Neutrophil (primary cell): ENCODE measurements at regions not wholly inside any gene's neighbourhood (a gene's known extent, or its start where the extent isn't known, plus 50 kb on each side); places are given as distances from the start of the nearest gene placed in this dataset.

Experiments used
- H3K27ac ChIP-seq: fragments of 200-600 bp; sonication (generic); 2 replicates; pipeline ENCODE4 v1.5.1; 2016; ENCODE audit warnings: mild to moderate bottlenecking, moderate library complexity
- H3K27me3 ChIP-seq: fragments of 200-600 bp; sonication (generic); 2 replicates; pipeline ENCODE4 v1.6.0; 2016; ENCODE audit warnings: mild to moderate bottlenecking
- H3K36me3 ChIP-seq: fragments of 200-600 bp; sonication (generic); 2 replicates; pipeline ENCODE4 v1.5.1; 2017
- H3K4me1 ChIP-seq, 2 experiments: fragments of 200-600 bp in 1 of 2; sonication (generic) in 1 of 2; 1 replicate in 1 of 2; 2 replicates in 1 of 2; pipeline versions ENCODE4 v1.5.1 to v1.6.1; 2013 to 2016; ENCODE audit warnings: low read depth in 1 of 2, low read length in 1 of 2, mild to moderate bottlenecking in 1 of 2, moderate library complexity in 1 of 2; ENCODE audit not compliant: control insufficient read depth in 1 of 2, insufficient read depth in 1 of 2
- H3K4me3 ChIP-seq, 2 experiments: fragments of 200-600 bp in 1 of 2; sonication (generic) in 1 of 2; 1 replicate in 1 of 2; 2 replicates in 1 of 2; pipeline ENCODE4 v1.5.1; 2013 to 2016; ENCODE audit warnings: low read depth in 1 of 2, low read length in 1 of 2, mild to moderate bottlenecking in 1 of 2, moderate library complexity in 1 of 2
- H3K9me3 ChIP-seq: fragments of 200-600 bp; sonication (generic); 2 replicates; pipeline ENCODE4 v1.5.1; 2016
- TF ChIP-seq, protein P1 (sequence below): fragments of 200-600 bp; sonication (generic); IDR thresholded peaks from 2 replicates; pipeline ENCODE4 v1.5.1; 2016; ENCODE audit warnings: antibody characterized with exemption

DNA sequence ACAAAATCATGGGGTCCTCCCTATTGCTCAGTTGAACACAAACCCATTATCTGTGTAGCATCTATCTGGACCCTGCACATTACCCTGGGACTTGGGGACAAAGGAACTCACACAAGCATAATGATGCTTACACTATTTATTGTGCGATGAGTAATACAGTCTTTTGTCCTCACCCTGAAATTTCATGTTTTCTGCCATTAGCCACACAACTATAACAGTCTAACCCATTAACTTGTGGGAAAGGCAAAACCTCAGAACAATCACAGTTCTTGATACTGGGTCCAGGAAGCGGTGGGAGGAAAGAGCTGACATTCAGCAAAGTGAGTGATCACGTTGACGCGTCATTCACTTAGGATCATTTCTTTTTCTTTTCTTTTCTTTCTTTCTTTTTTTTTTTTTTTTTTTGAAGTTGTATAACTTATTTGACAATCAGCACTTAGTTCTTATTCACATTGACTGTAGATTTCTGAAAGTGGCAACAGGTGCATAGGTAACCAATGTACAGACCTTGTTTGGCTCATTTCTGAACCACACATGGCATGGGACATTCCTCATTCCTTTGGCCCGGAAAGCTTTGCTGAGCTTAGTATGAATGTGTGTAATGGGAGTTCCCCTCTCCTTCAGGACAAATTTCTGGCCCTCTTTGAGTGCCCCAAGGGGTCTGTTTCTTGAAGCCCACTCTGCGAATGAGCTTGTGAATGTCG, 94.8 kb upstream of the CNKSR3 start:
- TF ChIP-seq, protein P1, sequence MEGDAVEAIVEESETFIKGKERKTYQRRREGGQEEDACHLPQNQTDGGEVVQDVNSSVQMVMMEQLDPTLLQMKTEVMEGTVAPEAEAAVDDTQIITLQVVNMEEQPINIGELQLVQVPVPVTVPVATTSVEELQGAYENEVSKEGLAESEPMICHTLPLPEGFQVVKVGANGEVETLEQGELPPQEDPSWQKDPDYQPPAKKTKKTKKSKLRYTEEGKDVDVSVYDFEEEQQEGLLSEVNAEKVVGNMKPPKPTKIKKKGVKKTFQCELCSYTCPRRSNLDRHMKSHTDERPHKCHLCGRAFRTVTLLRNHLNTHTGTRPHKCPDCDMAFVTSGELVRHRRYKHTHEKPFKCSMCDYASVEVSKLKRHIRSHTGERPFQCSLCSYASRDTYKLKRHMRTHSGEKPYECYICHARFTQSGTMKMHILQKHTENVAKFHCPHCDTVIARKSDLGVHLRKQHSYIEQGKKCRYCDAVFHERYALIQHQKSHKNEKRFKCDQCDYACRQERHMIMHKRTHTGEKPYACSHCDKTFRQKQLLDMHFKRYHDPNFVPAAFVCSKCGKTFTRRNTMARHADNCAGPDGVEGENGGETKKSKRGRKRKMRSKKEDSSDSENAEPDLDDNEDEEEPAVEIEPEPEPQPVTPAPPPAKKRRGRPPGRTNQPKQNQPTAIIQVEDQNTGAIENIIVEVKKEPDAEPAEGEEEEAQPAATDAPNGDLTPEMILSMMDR, result no peak
- Histone ChIP-seq H3K36me3 (no peaks in the 10 kb centered on the region), H3K27ac (no peak overlapping the region), H3K4me3 (no peak overlapping the region), H3K4me1 (no peaks in the 10 kb centered on the region), H3K27me3 (peaks cover 7% of the 10 kb centered on the region), H3K9me3 (no peaks in the 10 kb centered on the region)

- Histone ChIP-seq H3K27me3 (peaks cover 7% of the 10 kb centered on the region), H3K27ac (no peak overlapping the region), H3K36me3 (no peaks in the 10 kb centered on the region), H3K4me1 (no peaks in the 10 kb centered on the region), H3K4me3 (no peak overlapping the region), H3K9me3 (no peaks in the 10 kb centered on the region)
- TF ChIP-seq, protein P1, result no peak
Observed at GRCh38 chr6:154605882-154606370, 95.4 kb upstream of the CNKSR3 start.

DNA sequence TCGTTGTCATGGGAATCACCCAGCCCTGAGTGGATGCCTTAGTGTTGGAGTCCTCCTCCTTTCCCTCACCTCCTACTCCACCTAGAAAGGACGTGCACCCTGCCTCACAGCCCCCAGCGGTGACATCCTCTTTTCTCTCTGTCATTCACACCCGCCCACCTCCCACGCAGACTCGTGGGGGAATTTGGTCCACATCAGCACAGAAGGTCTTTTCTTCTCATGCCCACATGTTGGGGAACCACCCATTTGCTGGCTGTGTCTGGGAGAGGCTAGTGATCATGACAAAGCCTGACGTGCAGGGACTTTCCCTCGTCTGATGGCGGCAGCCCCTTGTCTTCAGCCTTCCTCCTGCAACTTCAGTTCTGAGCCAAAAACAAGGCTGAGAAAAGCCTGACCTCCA, 96.0 kb upstream of the CNKSR3 start:
- H3K4me1 ChIP-seq, result no peaks in the 10 kb centered on the region
- TF ChIP-seq, protein P1, result no peak

DNA sequence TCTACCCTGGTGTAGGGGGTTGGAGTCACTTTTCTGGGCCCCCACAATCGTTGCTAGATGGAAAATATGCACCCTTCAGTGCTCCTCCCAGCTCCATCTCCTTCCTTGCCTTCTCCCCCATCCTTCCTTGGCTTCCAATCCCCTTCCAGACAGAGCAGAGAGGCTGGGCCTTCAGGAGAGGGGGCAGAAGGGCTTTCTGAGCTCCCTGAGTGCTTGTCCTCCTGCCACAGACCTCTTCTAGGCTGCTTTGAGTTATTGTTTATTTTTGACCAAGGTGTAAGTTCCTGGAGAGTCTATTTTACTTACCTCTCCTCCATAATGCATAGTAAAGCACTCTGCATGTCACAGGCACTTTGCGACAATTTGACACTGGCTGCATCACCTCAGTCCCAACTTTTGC, 96.4 kb upstream of the CNKSR3 start:
- TF ChIP-seq, protein P1, result no peak
- no peaks in the 10 kb centered on the region for H3K9me3 ChIP-seq
- no peak overlapping the region for H3K27ac ChIP-seq
- no peak overlapping the region for H3K4me3 ChIP-seq
- no peaks in the 10 kb centered on the region for H3K4me1 ChIP-seq
- H3K27me3 ChIP-seq, result peaks cover 7% of the 10 kb centered on the region
- no peaks in the 10 kb centered on the region for H3K36me3 ChIP-seq

More for the DNA sequence above, 96.0 kb upstream of the CNKSR3 start:
- Histone ChIP-seq H3K27me3 (peaks cover 7% of the 10 kb centered on the region), H3K9me3 (no peaks in the 10 kb centered on the region), H3K4me3 (no peak overlapping the region), H3K36me3 (no peaks in the 10 kb centered on the region), H3K27ac (no peak overlapping the region)

- Histone ChIP-seq H3K4me1 (no peaks in the 10 kb centered on the region), H3K36me3 (no peaks in the 10 kb centered on the region), H3K27me3 (no peaks in the 10 kb centered on the region), H3K4me3 (no peak overlapping the region), H3K9me3 (no peaks in the 10 kb centered on the region), H3K27ac (no peak overlapping the region)
- TF ChIP-seq, protein P1, result no peak
Observed at GRCh38 chr6:154611241-154611640, 100.8 kb upstream of the CNKSR3 start.
